Calu3 (cell line): ENCODE measurements at regions not wholly inside any gene's neighbourhood (a gene's known extent, or its start where the extent isn't known, plus 50 kb on each side); places are given as distances from the start of the nearest gene placed in this dataset.

ENCODE experiments used
- BruUV-seq: library from RNA; stranded (reverse); fragments of 400-500 nt; replicated peaks from 2 replicates; lab custom pipeline; 2021; lab: Mats Ljungman, UMichigan
- CTCF ChIA-PET: fragments of 300-600 bp; sonication (Branson Sonifier 250); formaldehyde crosslinking; loops from one replicate; lab custom pipeline; 2022; ENCODE audit warnings: antibody characterized with exemption; lab: Charles Lee
- DNase-seq: peaks from one replicate; pipeline ENCODE4 v3.0.0; 2022
- H3K27ac Mint-ChIP-seq: one replicate; pipeline ENCODE4 v1.8.0; 2022; ENCODE audit warnings: mixed read lengths; ENCODE audit not compliant: unreplicated experiment
- H3K27me3 Mint-ChIP-seq: one replicate; pipeline ENCODE4 v1.8.0; 2022; ENCODE audit warnings: mixed read lengths; ENCODE audit not compliant: unreplicated experiment
- H3K36me3 Mint-ChIP-seq: one replicate; pipeline ENCODE4 v1.8.0; 2022; ENCODE audit warnings: mild to moderate bottlenecking, moderate library complexity, mixed read lengths; ENCODE audit not compliant: insufficient read depth, unreplicated experiment
- H3K4me1 Mint-ChIP-seq: one replicate; pipeline ENCODE4 v1.8.0; 2022; ENCODE audit warnings: mild to moderate bottlenecking, low read depth, mixed read lengths; ENCODE audit not compliant: unreplicated experiment
- H3K4me3 Mint-ChIP-seq: one replicate; pipeline ENCODE4 v1.8.0; 2022; ENCODE audit warnings: mild to moderate bottlenecking, low read depth, moderate library complexity, mixed read lengths; ENCODE audit not compliant: unreplicated experiment
- H3K9me3 Mint-ChIP-seq: one replicate; pipeline ENCODE4 v1.8.0; 2022; ENCODE audit warnings: low read depth, mixed read lengths; ENCODE audit not compliant: unreplicated experiment
- CTCF ChIP-seq: fragments of 200-600 bp; IDR thresholded peaks from one replicate; pipeline ENCODE4 v1.8.0; 2022; ENCODE audit warnings: antibody characterized with exemption; ENCODE audit not compliant: unreplicated experiment
- intact Hi-C: fragments of 100-400 bp; cut with micrococcal nuclease; formaldehyde crosslinking; loops from one replicate; pipeline ENCODE4 v1.10.0; 2022; ENCODE audit not compliant: unreplicated experiment

- CTCF ChIA-PET, result interaction anchor here (0.6 kb wide), 1 partner anchor 356 kb away, joined by 3 read pairs; no protein-coding TSS in a partner anchor
- intact Hi-C loops, result no loop called here
- no peak overlapping the region for H3K27ac Mint-ChIP-seq
These were observed 125.8 kb upstream of the TMTC4 start for GRCh38 chr13:100800283-100800875.

GRCh38 chr13:100798739-100799361, 124.3 kb upstream of the TMTC4 start:
- Mint-ChIP-seq H3K27me3 (no peaks in the 10 kb centered on the region), H3K27ac (no peak overlapping the region), H3K36me3 (no peaks in the 10 kb centered on the region), H3K4me1 (no peaks in the 10 kb centered on the region), H3K9me3 (no peaks in the 10 kb centered on the region), H3K4me3 (no peak overlapping the region)
- CTCF ChIA-PET, result no interaction called here
- BruUV-seq, result no TSS peak
- DNase-seq, result no peak
- no peak for TF ChIP-seq CTCF
- intact Hi-C loops, result no loop called here

More at GRCh38 chr13:100800283-100800875, 125.8 kb upstream of the TMTC4 start:
- BruUV-seq, result no TSS peak
- H3K4me3 Mint-ChIP-seq, result no peak overlapping the region
- TF ChIP-seq CTCF, result no peak
- no peaks in the 10 kb centered on the region for H3K4me1 Mint-ChIP-seq
- H3K36me3 Mint-ChIP-seq, result no peaks in the 10 kb centered on the region
- DNase-seq, result no peak
- H3K9me3 Mint-ChIP-seq, result no peaks in the 10 kb centered on the region
- H3K27me3 Mint-ChIP-seq, result no peaks in the 10 kb centered on the region

- no peaks in the 10 kb centered on the region for H3K27me3 Mint-ChIP-seq
- BruUV-seq, result no TSS peak
- intact Hi-C loops, result no loop called here
- H3K36me3 Mint-ChIP-seq, result no peaks in the 10 kb centered on the region
- H3K4me1 Mint-ChIP-seq, result no peaks in the 10 kb centered on the region
- no peak overlapping the region for H3K27ac Mint-ChIP-seq
- no peaks in the 10 kb centered on the region for H3K9me3 Mint-ChIP-seq
- no peak overlapping the region for H3K4me3 Mint-ChIP-seq
- DNase-seq, result no peak
- no peak for TF ChIP-seq CTCF
- CTCF ChIA-PET, result no interaction called here
These were observed 123.3 kb upstream of the TMTC4 start for GRCh38 chr13:100797921-100798320.

GRCh38 chr13:100796463-100796862, 121.9 kb upstream of the TMTC4 start:
- Mint-ChIP-seq H3K4me1 (no peaks in the 10 kb centered on the region), H3K4me3 (no peak overlapping the region), H3K9me3 (no peaks in the 10 kb centered on the region), H3K27ac (no peak overlapping the region), H3K27me3 (no peaks in the 10 kb centered on the region), H3K36me3 (no peaks in the 10 kb centered on the region)
- intact Hi-C loops, result no loop called here
- no peak for TF ChIP-seq CTCF
- CTCF ChIA-PET, result no interaction called here
- no peak for DNase-seq
- no TSS peak for BruUV-seq
